Aorta (tissue), 5 donors: ENCODE measurements at regions not wholly inside any gene's neighbourhood (a gene's known extent, or its start where the extent isn't known, plus 50 kb on each side); places are given as distances from the start of the nearest gene placed in this dataset.

Experiments used
- ATAC-seq: fragments of 200-7000 bp; cut with Tn5 transposase; one replicate; pipeline ENCODE4 v1.9.1; 2022; ENCODE audit warnings: moderate library complexity; ENCODE audit not compliant: low FRiP score
- DNase-seq, 2 donors: peaks; one replicate each; pipeline ENCODE4 v3.0.0-alpha.2; 2020
- H3K27ac ChIP-seq, 2 donors: one replicate each; pipeline ENCODE4 v1.5.1; 2013; ENCODE audit warnings: low read length in 2 of 2, mild to moderate bottlenecking in 2 of 2, moderate library complexity in 2 of 2, control low read depth in 1 of 2, inconsistent platforms in 1 of 2, low read depth in 1 of 2
- H3K27me3 ChIP-seq, 2 donors: one replicate each; pipeline ENCODE4 v1.6.1; 2013; ENCODE audit warnings: control low read depth in 1 of 2, low read length in 1 of 2, mild to moderate bottlenecking in 1 of 2, moderate library complexity in 1 of 2; ENCODE audit not compliant: insufficient read depth in 2 of 2, control insufficient read depth in 1 of 2
- H3K36me3 ChIP-seq, 2 donors: one replicate each; pipeline ENCODE4 v1.6.1; 2013; ENCODE audit warnings: control low read depth in 1 of 2, low read length in 1 of 2, mild to moderate bottlenecking in 1 of 2; ENCODE audit not compliant: insufficient read depth in 2 of 2, control insufficient read depth in 1 of 2
- H3K4me1 ChIP-seq, 2 donors: one replicate each; pipeline ENCODE4 v1.6.1; 2013; ENCODE audit warnings: low read length in 2 of 2, control low read depth in 1 of 2, mild to moderate bottlenecking in 1 of 2, moderate library complexity in 1 of 2; ENCODE audit not compliant: insufficient read depth in 2 of 2, control insufficient read depth in 1 of 2
- H3K4me3 ChIP-seq, 2 donors: one replicate each; pipeline ENCODE4 v1.5.1; 2013; ENCODE audit warnings: low read length in 2 of 2, control low read depth in 1 of 2, mild to moderate bottlenecking in 1 of 2
- H3K9me3 ChIP-seq: one replicate; pipeline ENCODE4 v1.6.1; 2013; ENCODE audit warnings: mild to moderate bottlenecking, low read length; ENCODE audit not compliant: control insufficient read depth
- WGBS, 2 donors: extraction: QIAGEN DNeasy Blood & Tissue Kit; methylation state at CpG; one replicate each; pipeline ENCODE4 v1.1.7; 2013; 5-methylcytosine and 5-hydroxymethylcytosine counted together
- intact Hi-C, 2 donors: fragments of 100-400 bp; cut with DNase I; formaldehyde crosslinking; loops; one replicate each; pipeline versions ENCODE4 v1.14.2 to v1.15.0; 2022
- donor health status: healthy with polysubstance abuse.
- donor health status: Bipolar disorder and iron deficiency.
- donor health status: DM: no; HTN: no; CAD: no.
- donor health status: DM: no; HTN: no; CAD: no.
- donor health status: DM: yes; HTN: yes; CAD: no.

- Histone ChIP-seq H3K27me3 (no peaks in the 10 kb centered on the region), H3K9me3 (no peaks in the 10 kb centered on the region), H3K27ac (no peak overlapping the region), H3K4me1 (no peaks in the 10 kb centered on the region), H3K36me3 (no peaks in the 10 kb centered on the region), H3K4me3 (no peak overlapping the region)
- ATAC-seq (no peak), DNase-seq (no peak)
- WGBS, 2 donors = 56 to 62% methylated on average over 5 of the region's 5 CpGs
- intact Hi-C loops = no loop called here
Measured at GRCh38 chr10:1870491-1870890, 133.2 kb upstream of the ADARB2 start.

GRCh38 chr10:1869861-1870260 lies 132.5 kb upstream of the ADARB2 start:
- intact Hi-C loops = no loop called here
- no peaks in the 10 kb centered on the region for H3K9me3 ChIP-seq
- no peak for DNase-seq
- H3K4me3 ChIP-seq = no peak overlapping the region
- ATAC-seq = no peak
- no peaks in the 10 kb centered on the region for H3K4me1 ChIP-seq
- no peaks in the 10 kb centered on the region for H3K36me3 ChIP-seq
- 81 to 84% methylated on average over 13 of the region's 13 CpGs for WGBS, 2 donors
- H3K27ac ChIP-seq = no peak overlapping the region
- no peaks in the 10 kb centered on the region for H3K27me3 ChIP-seq

- intact Hi-C loops = no loop called here
- DNase-seq = no peak
- 63 to 67% methylated on average over 5 of the region's 5 CpGs for WGBS, 2 donors
- H3K27ac ChIP-seq = no peak overlapping the region
- peaks cover 6% of the 10 kb centered on the region for H3K9me3 ChIP-seq
- H3K4me3 ChIP-seq = no peak overlapping the region
- no peaks in the 10 kb centered on the region for H3K36me3 ChIP-seq
- no peak for ATAC-seq
- no peaks in the 10 kb centered on the region for H3K27me3 ChIP-seq
- H3K4me1 ChIP-seq = no peaks in the 10 kb centered on the region
Measured at GRCh38 chr10:1860351-1860750, 123.0 kb upstream of the ADARB2 start.

GRCh38 chr10:1858547-1858946 lies 121.2 kb upstream of the ADARB2 start:
- Histone ChIP-seq H3K27me3 (no peaks in the 10 kb centered on the region), H3K4me3 (no peak overlapping the region), H3K9me3 (peaks cover under 1% of the 10 kb centered on the region), H3K4me1 (no peaks in the 10 kb centered on the region), H3K36me3 (no peaks in the 10 kb centered on the region), H3K27ac (no peak overlapping the region)
- intact Hi-C loops = no loop called here
- DNase-seq (no peak), ATAC-seq (no peak)
- WGBS, 2 donors = 48 to 58% methylated on average over 7 of the region's 7 CpGs

GRCh38 chr10:1858048-1858447 lies 120.7 kb upstream of the ADARB2 start:
- H3K9me3 ChIP-seq = no peaks in the 10 kb centered on the region
- no peak for DNase-seq
- WGBS, 2 donors = 30 to 33% methylated on average over 8 of the region's 8 CpGs
- H3K27ac ChIP-seq = no peak overlapping the region
- H3K27me3 ChIP-seq = no peaks in the 10 kb centered on the region
- no peak for ATAC-seq
- intact Hi-C loops = no loop called here
- H3K4me3 ChIP-seq = no peak overlapping the region
- no peaks in the 10 kb centered on the region for H3K36me3 ChIP-seq
- H3K4me1 ChIP-seq = no peaks in the 10 kb centered on the region

- H3K4me1 ChIP-seq = no peaks in the 10 kb centered on the region
- no peak overlapping the region for H3K27ac ChIP-seq
- intact Hi-C loops = no loop called here
- H3K9me3 ChIP-seq = no peaks in the 10 kb centered on the region
- 60 to 61% methylated on average over 8 of the region's 8 CpGs for WGBS, 2 donors
- ATAC-seq (no peak), DNase-seq (no peak)
- no peaks in the 10 kb centered on the region for H3K27me3 ChIP-seq
- no peak overlapping the region for H3K4me3 ChIP-seq
- H3K36me3 ChIP-seq = no peaks in the 10 kb centered on the region
Measured at GRCh38 chr10:1855911-1856310, 118.6 kb upstream of the ADARB2 start.

GRCh38 chr10:1854271-1854670 lies 116.9 kb upstream of the ADARB2 start:
- Histone ChIP-seq H3K9me3 (no peaks in the 10 kb centered on the region), H3K36me3 (no peaks in the 10 kb centered on the region), H3K4me3 (no peak overlapping the region), H3K27ac (no peak overlapping the region), H3K4me1 (no peaks in the 10 kb centered on the region), H3K27me3 (no peaks in the 10 kb centered on the region)
- ATAC-seq = no peak
- 71 to 75% methylated on average over 7 of the region's 7 CpGs for WGBS, 2 donors
- DNase-seq = no peak
- intact Hi-C loops = no loop called here

- 93 to 94% methylated on average over 12 of the region's 12 CpGs for WGBS, 2 donors
- ATAC-seq = no peak
- H3K4me1 ChIP-seq = no peaks in the 10 kb centered on the region
Measured at GRCh38 chr10:1853801-1854200, 116.5 kb upstream of the ADARB2 start.

GRCh38 chr10:1852841-1853240 lies 115.5 kb upstream of the ADARB2 start:
- no peaks in the 10 kb centered on the region for H3K9me3 ChIP-seq
- intact Hi-C loops = no loop called here
- no peaks in the 10 kb centered on the region for H3K27me3 ChIP-seq
- H3K27ac ChIP-seq = no peak overlapping the region
- WGBS, 2 donors = 86 to 87% methylated on average over 6 of the region's 6 CpGs
- H3K4me3 ChIP-seq = no peak overlapping the region
- H3K36me3 ChIP-seq = no peaks in the 10 kb centered on the region
- no peak for DNase-seq
- ATAC-seq = no peak
- H3K4me1 ChIP-seq = no peaks in the 10 kb centered on the region

More at GRCh38 chr10:1853801-1854200, 116.5 kb upstream of the ADARB2 start:
- intact Hi-C loops = no loop called here
- Histone ChIP-seq H3K27ac (no peak overlapping the region), H3K4me3 (no peak overlapping the region), H3K36me3 (no peaks in the 10 kb centered on the region), H3K27me3 (no peaks in the 10 kb centered on the region), H3K9me3 (no peaks in the 10 kb centered on the region)
- DNase-seq = no peak
